ENCODE measurements at regions not wholly inside any gene's neighbourhood (a gene's known extent, or its start where the extent isn't known, plus 50 kb on each side); places are given as distances from the start of the nearest gene placed in this dataset.

DNA sequence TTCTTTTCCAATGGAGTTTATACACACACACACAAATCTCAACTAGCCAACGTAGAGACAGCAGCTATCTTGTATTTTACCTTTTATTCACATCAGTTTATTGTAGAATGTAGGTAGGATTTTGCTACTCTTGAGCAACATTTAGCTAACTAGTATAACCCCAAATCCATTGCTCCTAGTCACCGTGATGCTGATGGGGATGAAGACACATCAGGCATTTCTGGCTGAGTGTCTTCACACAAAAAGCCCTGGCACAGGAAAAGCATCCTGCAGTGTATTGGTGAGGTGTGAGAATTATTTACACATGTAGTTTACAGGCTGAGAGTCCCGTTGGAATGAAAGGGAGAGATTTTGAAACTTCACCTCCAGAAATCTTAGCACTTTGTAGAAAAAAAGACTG lies 65.9 kb upstream of the FBXL4 start:
- intact Hi-C loops (cut with DNase I; ENCODE audit: low total_unique reads), result no loop called here

GRCh38 chr6:99013145-99013544 lies 65.4 kb upstream of the FBXL4 start:
- Histone ChIP-seq H3K27me3 (peaks cover 0 to 6% of the 10 kb centered on the region in 2 donors), H3K36me3 (no peaks in the 10 kb centered on the region), H3K9me3 (no peaks in the 10 kb centered on the region), H3K4me3 (no peak overlapping the region), H3K27ac (no peak overlapping the region), H3K4me1 (no peaks in the 10 kb centered on the region)
- intact Hi-C loops (cut with DNase I; ENCODE audit: low total_unique reads), result no loop called here
- DNase-seq (ENCODE audit: low spot score in 2 of 2), result no peak
- TF ChIP-seq POLR2AphosphoS5 (IDR thresholded peaks at IDR 0.05) (no peak), POLR2A (IDR thresholded peaks at IDR 0.05) (no peak)
- TF ChIP-seq, protein P1, sequence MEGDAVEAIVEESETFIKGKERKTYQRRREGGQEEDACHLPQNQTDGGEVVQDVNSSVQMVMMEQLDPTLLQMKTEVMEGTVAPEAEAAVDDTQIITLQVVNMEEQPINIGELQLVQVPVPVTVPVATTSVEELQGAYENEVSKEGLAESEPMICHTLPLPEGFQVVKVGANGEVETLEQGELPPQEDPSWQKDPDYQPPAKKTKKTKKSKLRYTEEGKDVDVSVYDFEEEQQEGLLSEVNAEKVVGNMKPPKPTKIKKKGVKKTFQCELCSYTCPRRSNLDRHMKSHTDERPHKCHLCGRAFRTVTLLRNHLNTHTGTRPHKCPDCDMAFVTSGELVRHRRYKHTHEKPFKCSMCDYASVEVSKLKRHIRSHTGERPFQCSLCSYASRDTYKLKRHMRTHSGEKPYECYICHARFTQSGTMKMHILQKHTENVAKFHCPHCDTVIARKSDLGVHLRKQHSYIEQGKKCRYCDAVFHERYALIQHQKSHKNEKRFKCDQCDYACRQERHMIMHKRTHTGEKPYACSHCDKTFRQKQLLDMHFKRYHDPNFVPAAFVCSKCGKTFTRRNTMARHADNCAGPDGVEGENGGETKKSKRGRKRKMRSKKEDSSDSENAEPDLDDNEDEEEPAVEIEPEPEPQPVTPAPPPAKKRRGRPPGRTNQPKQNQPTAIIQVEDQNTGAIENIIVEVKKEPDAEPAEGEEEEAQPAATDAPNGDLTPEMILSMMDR (IDR thresholded peaks at IDR 0.05), result no peak

More for the DNA sequence above, 65.9 kb upstream of the FBXL4 start:
- DNase-seq (ENCODE audit: low spot score in 2 of 2), result no peak
- H3K27ac ChIP-seq, result no peak overlapping the region
- H3K4me3 ChIP-seq, result no peak overlapping the region
- H3K4me1 ChIP-seq, result no peaks in the 10 kb centered on the region
- H3K27me3 ChIP-seq, result peaks cover 0 to 6% of the 10 kb centered on the region in 2 donors
- H3K9me3 ChIP-seq, result no peaks in the 10 kb centered on the region
- TF ChIP-seq, protein P1 (IDR thresholded peaks at IDR 0.05), result no peak
- TF ChIP-seq POLR2AphosphoS5 (IDR thresholded peaks at IDR 0.05), result no peak
- no peak for TF ChIP-seq POLR2A (IDR thresholded peaks at IDR 0.05)
- no peaks in the 10 kb centered on the region for H3K36me3 ChIP-seq

- H3K27ac ChIP-seq, result no peak overlapping the region
- intact Hi-C loops (cut with DNase I; ENCODE audit: low total_unique reads), result no loop called here
- TF ChIP-seq POLR2AphosphoS5 (IDR thresholded peaks at IDR 0.05), result no peak
- TF ChIP-seq, protein P1 (IDR thresholded peaks at IDR 0.05), result no peak
- no peak for TF ChIP-seq POLR2A (IDR thresholded peaks at IDR 0.05)
- DNase-seq (ENCODE audit: low spot score in 2 of 2), result no peak
- H3K36me3 ChIP-seq, result no peaks in the 10 kb centered on the region
- H3K4me1 ChIP-seq, result no peaks in the 10 kb centered on the region
- no peak overlapping the region for H3K4me3 ChIP-seq
- peaks cover 0 to 6% of the 10 kb centered on the region in 2 donors for H3K27me3 ChIP-seq
- no peaks in the 10 kb centered on the region for H3K9me3 ChIP-seq
Measured at GRCh38 chr6:99011151-99011550, 63.4 kb upstream of the FBXL4 start.

DNA sequence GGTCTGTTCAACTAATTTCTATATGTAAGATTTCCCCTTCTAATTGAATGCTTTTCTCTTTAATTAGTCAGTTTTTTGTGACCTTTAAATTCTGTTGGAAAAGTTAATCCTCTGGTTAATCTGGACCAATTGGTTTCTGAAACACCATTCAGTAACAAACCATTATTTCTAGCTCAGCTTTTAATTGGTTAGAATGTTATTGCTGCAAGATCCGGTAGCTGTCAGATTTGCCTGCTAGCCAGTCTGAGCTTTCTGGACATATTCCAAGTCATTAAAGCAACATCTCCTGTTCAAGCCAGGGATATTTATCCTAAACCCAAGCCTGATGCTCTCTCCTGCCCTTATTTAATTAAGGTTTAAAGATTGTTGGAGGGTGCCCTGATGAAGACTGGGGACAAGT lies 55.1 kb upstream of the FBXL4 start:
- no peaks in the 10 kb centered on the region for H3K9me3 ChIP-seq
- H3K27me3 ChIP-seq, result no peaks in the 10 kb centered on the region
- TF ChIP-seq POLR2A (IDR thresholded peaks at IDR 0.05), result no peak
- TF ChIP-seq, protein P1 (IDR thresholded peaks at IDR 0.05), result no peak
- no peak for TF ChIP-seq POLR2AphosphoS5 (IDR thresholded peaks at IDR 0.05)
- H3K4me3 ChIP-seq, result no peak overlapping the region
- no peaks in the 10 kb centered on the region for H3K36me3 ChIP-seq
- intact Hi-C loops (cut with DNase I; ENCODE audit: low total_unique reads), result no loop called here
- no peak for DNase-seq (ENCODE audit: low spot score in 2 of 2)
- no peak overlapping the region for H3K27ac ChIP-seq
- no peaks in the 10 kb centered on the region for H3K4me1 ChIP-seq

DNA sequence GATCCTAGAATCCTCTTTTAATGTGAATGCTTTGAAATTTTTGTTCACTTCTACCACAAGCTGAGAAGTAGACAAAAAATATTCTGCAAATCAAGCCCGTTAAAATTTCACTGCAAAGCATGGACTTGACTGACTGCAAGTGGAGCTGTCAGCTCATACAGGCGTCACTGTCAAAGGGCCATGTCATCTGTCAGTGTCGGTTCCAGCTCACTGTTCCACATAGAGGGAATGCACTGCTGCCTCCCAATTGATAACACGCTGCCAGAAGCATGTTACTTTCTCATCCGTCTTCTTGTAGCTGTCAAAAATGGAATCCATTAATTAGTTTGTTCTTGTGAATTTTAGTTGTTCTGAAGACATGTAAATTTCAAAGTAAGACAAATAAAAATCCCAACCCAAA lies 50.4 kb upstream of the FBXL4 start:
- H3K9me3 ChIP-seq, result no peaks in the 10 kb centered on the region
- H3K4me3 ChIP-seq, result no peak overlapping the region
- H3K36me3 ChIP-seq, result no peaks in the 10 kb centered on the region
- DNase-seq (ENCODE audit: low spot score in 2 of 2), result no peak
- TF ChIP-seq POLR2AphosphoS5 (IDR thresholded peaks at IDR 0.05), result no peak
- TF ChIP-seq, protein P1 (IDR thresholded peaks at IDR 0.05), result no peak
- TF ChIP-seq POLR2A (IDR thresholded peaks at IDR 0.05), result no peak
- H3K27ac ChIP-seq, result no peak overlapping the region
- intact Hi-C loops (cut with DNase I; ENCODE audit: low total_unique reads), result no loop called here
- no peaks in the 10 kb centered on the region for H3K4me1 ChIP-seq
- no peaks in the 10 kb centered on the region for H3K27me3 ChIP-seq

All from breast epithelium (tissue), 4 donors.